Fibroblast of lung (primary cell): ENCODE measurements at regions not wholly inside any gene's neighbourhood (a gene's known extent, or its start where the extent isn't known, plus 50 kb on each side); places are given as distances from the start of the nearest gene placed in this dataset.

Source experiments
- CTCF ChIP-seq, 2 donors: IDR thresholded peaks in 1 of 2; conservative IDR thresholded peaks in 1 of 2; 1 replicate in 1 of 2; 2 replicates in 1 of 2; pipeline ENCODE4 v1.5.1; 2011 to 2012; ENCODE audit warnings: low read length in 2 of 2, control low read depth in 1 of 2, inconsistent platforms in 1 of 2, low read depth in 1 of 2, mild to moderate bottlenecking in 1 of 2
- EZH2 ChIP-seq: IDR thresholded peaks from 2 replicates; pipeline ENCODE4 v1.5.1; 2012; ENCODE audit warnings: low read length, control low read depth, mild to moderate bottlenecking; ENCODE audit errors: missing control alignments

GRCh38 chr4:64897683-64898082 is 488.4 kb upstream of the TECRL start:
- no peak for TF ChIP-seq CTCF (conservative IDR thresholded peaks at IDR 0.05 in 1 of 2, IDR thresholded peaks at IDR 0.05 in 1 of 2; ENCODE audit: low read depth in 1 of 2, low read length in 2 of 2)
- TF ChIP-seq EZH2 = no peak
